ENCODE measurements at regions not wholly inside any gene's neighbourhood (a gene's known extent, or its start where the extent isn't known, plus 50 kb on each side); places are given as distances from the start of the nearest gene placed in this dataset.
A peak's percentile ranks its signal among the peaks of the same experiment; 100 is the strongest.
"Not testable (repeated sequence)": the region's sequence is repeated elsewhere in the genome, so short reads cannot be mapped to it uniquely, and the experiment has no call there.

GRCh38 chr5:15383469-15383868 is 116.5 kb upstream of the FBXL7 start:
- peak in 1 of 2 experiments; percentile 31 for DNase-seq

GRCh38 chr5:15383021-15383420 is 117.0 kb upstream of the FBXL7 start:
- no peak for DNase-seq

- no peak for DNase-seq
These were observed 122.2 kb upstream of the FBXL7 start for GRCh38 chr5:15377573-15378340.

- no peak for DNase-seq
These were observed 123.2 kb upstream of the FBXL7 start for GRCh38 chr5:15376803-15377202.

DNA sequence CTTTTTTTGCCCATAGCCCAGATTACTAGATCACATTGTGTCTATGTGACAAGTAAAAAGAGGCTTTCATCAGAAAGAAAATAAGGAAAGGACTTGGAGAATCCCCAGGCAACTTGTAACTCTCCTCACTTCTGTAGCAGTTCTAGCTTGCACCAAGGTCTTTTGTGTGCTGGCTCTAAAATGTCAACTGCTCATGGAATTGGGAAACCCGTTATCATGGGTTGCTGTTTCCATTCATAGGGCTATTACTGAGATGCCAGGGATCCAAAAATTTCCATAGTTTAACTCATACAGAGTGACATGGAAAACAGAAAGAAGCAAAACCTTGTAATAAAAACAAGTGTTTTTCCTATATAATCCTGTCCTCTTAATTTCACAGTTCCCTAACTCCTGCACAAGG is 123.9 kb upstream of the FBXL7 start:
- DNase-seq = no peak

DNA sequence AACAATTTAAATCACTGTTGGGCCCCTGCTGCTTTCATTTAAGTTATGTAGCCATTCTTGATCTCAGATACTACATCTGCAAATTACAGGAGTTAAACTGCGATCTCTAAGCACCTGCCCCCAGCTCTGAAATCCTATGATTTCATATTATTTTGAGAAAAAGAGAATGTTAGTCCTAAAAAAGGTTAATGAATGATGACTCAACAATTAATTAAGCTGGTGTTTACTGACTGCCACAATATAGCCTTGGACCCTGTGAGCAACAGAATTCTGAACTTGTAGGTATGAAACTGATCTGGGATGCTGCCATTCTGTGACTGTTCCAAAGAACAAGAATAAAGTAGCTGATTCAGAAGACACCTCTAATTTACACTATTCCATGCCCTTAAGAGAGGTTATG is 124.4 kb upstream of the FBXL7 start:
- no peak for DNase-seq

DNA sequence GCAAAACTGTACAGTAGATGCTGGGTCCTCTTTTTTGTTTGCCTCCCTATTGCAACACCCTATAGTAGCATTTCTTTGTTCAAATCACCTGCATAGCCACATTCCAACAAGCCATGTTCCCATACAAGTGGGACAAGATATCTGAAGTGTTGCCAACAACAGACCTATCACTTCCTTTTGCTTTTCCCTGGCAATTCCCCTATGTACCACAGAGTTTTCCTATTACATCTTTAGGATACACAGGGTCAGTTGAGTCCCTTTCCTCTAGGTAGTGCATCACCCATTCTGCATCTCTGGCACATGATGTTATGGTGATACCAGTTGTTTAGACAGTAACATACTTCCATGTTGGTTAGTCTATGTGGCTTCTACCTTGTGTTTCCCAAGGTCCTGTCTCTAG is 125.1 kb upstream of the FBXL7 start:
- DNase-seq = no peak

GRCh38 chr5:15373151-15373550 is 126.8 kb upstream of the FBXL7 start:
- no peak for DNase-seq

DNA sequence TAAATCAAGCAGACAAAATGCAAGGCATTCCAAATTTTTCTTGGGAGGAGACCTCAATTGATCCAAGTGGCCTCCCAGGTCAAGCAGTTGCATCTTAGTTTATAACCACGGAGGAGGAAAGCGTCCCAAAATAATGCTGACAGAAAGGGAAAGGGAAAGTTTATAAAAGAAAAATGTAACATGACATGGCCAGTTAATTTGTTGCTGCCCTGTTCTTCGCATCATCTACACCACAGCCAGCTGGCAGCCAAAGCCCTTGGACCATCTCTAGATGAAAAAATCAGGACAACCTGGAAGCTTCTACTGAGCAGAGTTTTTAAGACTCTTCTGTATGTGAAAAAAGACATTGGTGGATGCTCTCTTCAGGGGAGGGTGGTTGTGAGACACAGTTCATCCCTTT is 128.8 kb upstream of the FBXL7 start:
- DNase-seq = no peak

DNA sequence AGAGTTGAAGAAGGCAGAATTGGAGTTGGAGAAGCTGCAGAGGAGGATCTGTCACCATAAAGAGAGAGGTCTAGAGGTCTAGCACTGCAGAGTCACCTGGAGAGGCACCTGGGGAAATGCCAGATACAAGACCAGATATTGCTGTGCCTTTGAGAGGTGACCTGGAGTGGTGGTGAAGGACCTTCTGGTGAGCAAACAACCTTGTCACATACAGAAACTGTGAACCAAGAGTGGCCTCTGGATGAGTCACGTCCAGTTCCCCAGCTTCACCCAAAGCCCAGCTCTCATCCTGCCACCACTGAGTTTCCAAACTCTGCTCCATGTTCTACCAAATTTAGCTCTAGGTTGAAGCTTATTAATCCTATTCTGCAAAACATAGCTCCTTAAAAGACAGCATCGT is 131.1 kb upstream of the FBXL7 start:
- DNase-seq = no peak

GRCh38 chr5:15367489-15367888 is 132.5 kb upstream of the FBXL7 start:
- DNase-seq = no peak

DNA sequence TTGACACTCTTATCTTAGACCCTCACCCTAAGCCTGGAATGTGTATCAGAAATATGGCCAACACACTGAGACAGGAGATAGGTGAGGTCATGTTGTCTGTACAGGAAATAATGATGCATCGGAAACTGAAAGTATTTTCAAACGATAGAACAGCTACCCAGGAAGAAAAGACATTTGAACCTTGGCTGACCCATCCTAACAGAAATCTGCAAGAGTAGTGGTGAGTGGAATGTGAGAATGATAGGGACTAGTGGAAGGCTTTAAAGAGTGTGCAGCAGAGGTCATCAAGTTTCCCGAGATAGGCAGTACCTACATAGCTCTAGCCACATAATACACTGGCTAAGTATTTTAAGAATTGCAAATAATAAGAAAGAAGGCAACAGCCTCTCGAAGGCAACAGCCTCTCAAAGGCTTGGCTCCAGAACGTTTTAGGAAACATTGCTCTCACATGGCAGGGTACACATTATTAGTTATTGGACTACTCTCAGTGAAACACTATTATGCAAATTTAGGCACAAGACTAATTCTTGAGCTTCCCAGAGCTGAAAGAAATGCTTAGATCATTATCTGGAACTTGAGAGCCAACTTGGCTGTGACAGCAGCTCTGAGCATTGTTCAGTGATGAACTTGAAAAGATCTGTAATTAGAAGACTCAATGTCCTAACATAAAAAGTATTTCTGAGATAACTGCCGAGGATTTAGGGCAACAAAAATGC is 133.1 kb upstream of the FBXL7 start:
- no peak for DNase-seq

GRCh38 chr5:15365070-15365469 is 134.9 kb upstream of the FBXL7 start:
- DNase-seq = no peak

DNA sequence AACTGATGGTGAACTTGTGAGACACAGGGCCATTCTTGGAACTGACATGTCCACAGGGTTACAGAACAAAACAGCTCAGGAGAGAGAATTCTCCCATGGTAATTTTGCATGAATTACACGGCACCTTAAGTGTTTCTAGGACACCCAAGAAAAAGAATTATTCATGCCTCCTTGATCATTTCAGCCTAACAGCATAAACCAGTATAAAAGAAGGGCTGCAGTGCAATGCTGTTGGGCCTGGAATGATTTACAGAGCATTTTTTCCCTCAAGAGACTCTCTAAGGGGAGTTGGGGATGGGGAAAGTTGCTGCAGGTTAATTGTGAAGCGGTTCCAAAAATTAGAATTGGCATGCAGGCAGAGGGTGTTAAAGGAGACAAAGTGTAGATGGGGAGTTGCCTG is 136.4 kb upstream of the FBXL7 start:
- no peak for DNase-seq

DNA sequence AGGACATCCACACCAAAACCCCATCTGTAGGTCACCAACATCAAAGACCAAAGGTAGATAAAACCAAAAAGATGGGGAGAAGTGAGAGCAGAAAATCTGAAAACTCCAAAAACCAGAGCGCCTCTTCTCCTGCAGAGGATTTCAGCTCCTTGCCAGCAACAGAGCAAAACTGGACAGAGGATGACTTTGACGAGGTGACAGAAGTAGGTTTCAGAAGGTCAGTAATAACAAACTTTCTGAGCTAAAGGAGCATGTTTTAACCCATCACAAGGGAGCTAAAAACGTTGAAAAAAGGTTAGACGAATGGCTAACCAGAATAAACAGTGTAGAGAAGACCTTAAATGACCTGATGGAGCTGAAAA is 142.9 kb upstream of the FBXL7 start:
- not testable (repeated sequence) for DNase-seq

DNA sequence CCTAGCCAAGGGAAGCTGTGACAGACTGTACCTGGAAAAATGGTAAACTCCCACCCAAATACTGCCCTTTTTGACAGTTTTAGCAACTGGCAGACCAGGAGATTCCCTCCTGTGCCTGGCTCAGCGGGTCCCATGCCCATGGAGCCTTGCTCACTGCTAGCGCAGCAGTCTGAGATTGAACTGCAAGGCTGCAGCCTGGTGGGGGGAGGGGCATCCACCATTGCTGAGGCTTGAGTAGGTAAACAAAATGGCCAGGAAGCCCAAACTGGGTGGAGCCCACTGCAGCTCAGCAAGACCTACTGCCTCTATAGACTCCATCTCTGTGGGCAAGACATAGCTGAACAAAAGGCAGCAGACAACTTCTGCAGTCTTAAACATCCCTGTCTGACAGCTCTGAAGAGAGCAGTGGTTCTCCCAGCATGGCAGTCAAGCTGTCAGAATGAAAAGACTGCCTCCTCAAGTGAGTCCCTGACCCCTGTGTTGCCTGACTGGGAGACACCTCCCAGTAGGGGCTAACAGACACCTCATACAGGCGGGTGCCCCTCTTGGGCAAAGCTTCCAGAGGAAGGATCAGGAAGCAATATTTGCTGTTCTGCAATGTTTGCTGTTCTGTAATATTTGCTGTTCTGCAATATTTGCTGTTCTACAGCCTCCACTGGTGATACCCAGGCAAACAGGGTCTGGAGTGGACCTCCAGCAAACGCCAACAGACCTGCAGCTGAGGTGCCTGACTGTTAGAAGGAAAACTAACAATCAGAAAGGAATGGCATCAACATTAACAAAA is 143.5 kb upstream of the FBXL7 start:
- not testable (repeated sequence) for DNase-seq

GRCh38 chr5:15354021-15354420 is 146.0 kb upstream of the FBXL7 start:
- no peak for DNase-seq

GRCh38 chr5:15353086-15353645 is 146.8 kb upstream of the FBXL7 start:
- no peak for DNase-seq

DNA sequence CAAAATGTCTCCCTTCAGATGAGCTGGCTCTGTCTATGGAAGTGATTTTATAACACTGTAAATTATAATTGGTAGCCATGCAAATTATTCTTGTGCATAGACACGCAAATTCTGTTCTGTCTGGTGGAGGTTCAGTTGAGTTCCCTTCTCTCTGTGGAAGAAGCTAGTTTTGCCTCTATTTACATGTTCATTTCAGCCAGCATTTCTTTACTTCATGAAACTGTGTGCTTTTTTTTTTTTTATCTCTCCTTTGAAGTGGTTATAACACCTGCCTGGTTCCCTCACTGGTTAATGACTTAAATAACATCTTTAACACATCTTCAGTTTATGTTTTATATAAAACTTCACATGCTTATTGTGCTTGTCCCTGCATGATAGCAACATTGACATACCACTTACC is 149.4 kb upstream of the FBXL7 start:
- DNase-seq = no peak

DNA sequence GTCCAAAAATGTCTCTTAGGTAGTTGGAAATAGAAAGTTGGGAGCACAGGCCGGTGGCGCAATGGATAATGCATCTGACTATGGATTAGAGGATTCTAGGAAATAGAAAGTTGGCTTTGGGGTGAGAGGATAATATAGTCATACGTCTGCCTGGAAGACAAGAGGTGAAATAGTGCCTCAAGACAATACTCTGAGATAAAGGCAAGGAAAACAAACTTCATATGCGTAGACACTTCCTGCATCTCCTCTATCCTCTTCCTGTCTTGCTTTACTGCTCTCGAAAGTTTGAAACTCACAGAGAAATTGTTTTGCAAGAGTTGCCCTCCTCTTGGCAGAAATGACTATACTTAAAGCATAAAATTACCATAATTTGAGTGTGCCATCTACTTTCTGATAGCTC is 153.2 kb upstream of the FBXL7 start:
- DNase-seq = no peak

DNA sequence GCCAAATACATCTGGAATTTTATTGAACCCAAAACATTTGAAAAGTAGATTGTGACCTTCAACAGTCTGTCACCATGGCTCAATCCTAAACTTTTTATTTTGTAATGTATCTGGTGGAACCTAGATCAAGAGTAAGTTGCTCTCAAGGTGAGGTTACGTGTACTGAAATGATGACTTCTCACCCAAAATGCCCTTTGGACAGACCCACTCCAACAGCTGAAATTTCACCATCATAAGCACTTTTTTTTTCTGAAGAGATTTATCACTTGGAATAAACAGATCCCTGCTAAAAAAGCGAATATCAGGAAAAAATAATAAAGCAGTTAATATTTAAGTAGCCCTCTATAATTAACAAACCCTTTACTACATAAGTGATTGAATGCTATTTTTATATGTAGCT is 155.0 kb upstream of the FBXL7 start:
- DNase-seq = no peak

DNA sequence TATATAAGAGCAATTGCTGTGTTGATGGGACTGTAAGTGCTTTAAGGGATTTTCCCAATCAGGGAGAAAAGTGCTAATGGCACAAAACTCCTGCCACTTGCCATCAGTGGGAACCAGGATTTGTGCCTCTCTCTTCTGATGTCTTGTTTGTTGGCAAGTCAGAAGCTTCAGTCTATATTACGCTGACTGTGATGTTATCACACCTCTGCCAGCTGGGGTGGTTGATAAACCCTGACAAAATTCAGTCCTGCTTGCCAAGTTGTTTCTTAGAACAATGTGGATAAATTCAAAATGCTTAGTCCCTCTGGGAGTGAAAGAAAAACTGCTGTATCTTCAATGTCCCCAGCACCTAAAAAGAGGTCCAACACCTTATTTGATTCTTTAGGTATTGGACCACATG is 161.4 kb upstream of the FBXL7 start:
- DNase-seq = no peak

GRCh38 chr5:15334551-15335266 is 165.3 kb upstream of the FBXL7 start:
- no peak for DNase-seq
